Keratinocyte (primary cell): ENCODE measurements at regions not wholly inside any gene's neighbourhood (a gene's known extent, or its start where the extent isn't known, plus 50 kb on each side); places are given as distances from the start of the nearest gene placed in this dataset.

ENCODE experiments used
- DNase-seq: peaks from one replicate; pipeline ENCODE4 v3.0.0-alpha.2; 2011; ENCODE audit warnings: low read depth, missing footprints, low spot score
- FAIRE-seq: peaks from 2 replicates; lab custom pipeline; 2011; peaks lifted over from hg19 to GRCh38; lab: Jason Lieb, UNC
- H2AFZ ChIP-seq: 2 replicates; pipeline ENCODE4 v1.6.0; 2012; ENCODE audit warnings: low read length, control low read depth, inconsistent platforms; ENCODE audit not compliant: control insufficient read depth
- H3K27ac ChIP-seq: 2 replicates; pipeline ENCODE4 v1.5.1; 2011; ENCODE audit warnings: low read length; ENCODE audit not compliant: control insufficient read depth, insufficient read depth
- H3K27me3 ChIP-seq: 3 replicates; pipeline ENCODE4 v1.6.0; 2011; ENCODE audit warnings: low read length; ENCODE audit not compliant: control insufficient read depth, insufficient read depth; ENCODE audit errors: extremely low read depth
- H3K36me3 ChIP-seq, 2 experiments: 2 replicates in 1 of 2; 3 replicates in 1 of 2; pipeline ENCODE4 v1.5.1; 2011; ENCODE audit warnings: low read length in 2 of 2, mild to moderate bottlenecking in 1 of 2; ENCODE audit not compliant: control insufficient read depth in 2 of 2, insufficient read depth in 2 of 2; ENCODE audit errors: extremely low read depth in 1 of 2
- H3K4me1 ChIP-seq: 3 replicates; pipeline ENCODE4 v1.5.1; 2011; ENCODE audit warnings: low read length; ENCODE audit not compliant: control insufficient read depth, insufficient read depth; ENCODE audit errors: extremely low read depth
- H3K4me2 ChIP-seq: 3 replicates; pipeline ENCODE4 v1.6.0; 2011; ENCODE audit warnings: low read depth, low read length; ENCODE audit not compliant: control insufficient read depth, insufficient read depth; ENCODE audit errors: extremely low read depth
- H3K4me3 ChIP-seq, 3 experiments: fragments of 200-600 bp in 1 of 3; sonication (generic) in 1 of 3; 2 replicates in 2 of 3; 3 replicates in 1 of 3; pipeline ENCODE4 v1.5.1; 2011 to 2016; ENCODE audit warnings: low read length in 3 of 3, mild to moderate bottlenecking in 3 of 3, control low read depth in 2 of 3, inconsistent platforms in 1 of 3, low read depth in 1 of 3, mixed read lengths in 1 of 3, mixed run types in 1 of 3, moderate library complexity in 1 of 3; ENCODE audit not compliant: control insufficient read depth in 2 of 3, insufficient read depth in 2 of 3; ENCODE audit errors: extremely low read depth in 1 of 3
- H3K79me2 ChIP-seq: 2 replicates; pipeline ENCODE4 v1.6.0; 2012; ENCODE audit warnings: low read length; ENCODE audit not compliant: control insufficient read depth, insufficient read depth
- H3K9ac ChIP-seq: 3 replicates; pipeline ENCODE4 v1.6.0; 2011; ENCODE audit warnings: low read length; ENCODE audit not compliant: control insufficient read depth, insufficient read depth; ENCODE audit errors: extremely low read depth
- H3K9me1 ChIP-seq: 3 replicates; pipeline ENCODE4 v1.6.0; 2011; ENCODE audit warnings: low read length; ENCODE audit not compliant: control insufficient read depth, insufficient read depth; ENCODE audit errors: extremely low read depth
- H3K9me3 ChIP-seq: 2 replicates; pipeline ENCODE4 v1.5.1; 2012; ENCODE audit warnings: low read depth, low read length; ENCODE audit not compliant: control insufficient read depth
- H4K20me1 ChIP-seq: 3 replicates; pipeline ENCODE4 v1.6.0; 2011; ENCODE audit warnings: low read length; ENCODE audit not compliant: control insufficient read depth, insufficient read depth; ENCODE audit errors: extremely low read depth
- EZH2 ChIP-seq: IDR thresholded peaks from one replicate; pipeline ENCODE4 v1.6.1; 2012; ENCODE audit warnings: inconsistent platforms, mild to moderate bottlenecking, low read length, moderate library complexity
- dilution Hi-C: fragments of 300-500 bp; cut with MboI; formaldehyde crosslinking; loops from one replicate; pipeline ENCODE4 v1.7.0; 2020; ENCODE audit warnings: low sequenced_read_pairs; ENCODE audit not compliant: extremely low pct_ligation_motif_present
- TF ChIP-seq, protein P1 (sequence below), 3 experiments: IDR thresholded peaks in 1 of 3; conservative IDR thresholded peaks in 1 of 3; optimal IDR thresholded peaks in 1 of 3; 2 replicates in 2 of 3; 3 replicates in 1 of 3; pipeline versions ENCODE3 to v1.5.1; 2011; ENCODE audit warnings: low read length in 3 of 3, mild to moderate bottlenecking in 3 of 3, moderate library complexity in 2 of 3, control low read depth in 1 of 3, inconsistent platforms in 1 of 3; ENCODE audit not compliant: insufficient read depth in 2 of 3; ENCODE audit errors: extremely low read depth in 1 of 3

DNA sequence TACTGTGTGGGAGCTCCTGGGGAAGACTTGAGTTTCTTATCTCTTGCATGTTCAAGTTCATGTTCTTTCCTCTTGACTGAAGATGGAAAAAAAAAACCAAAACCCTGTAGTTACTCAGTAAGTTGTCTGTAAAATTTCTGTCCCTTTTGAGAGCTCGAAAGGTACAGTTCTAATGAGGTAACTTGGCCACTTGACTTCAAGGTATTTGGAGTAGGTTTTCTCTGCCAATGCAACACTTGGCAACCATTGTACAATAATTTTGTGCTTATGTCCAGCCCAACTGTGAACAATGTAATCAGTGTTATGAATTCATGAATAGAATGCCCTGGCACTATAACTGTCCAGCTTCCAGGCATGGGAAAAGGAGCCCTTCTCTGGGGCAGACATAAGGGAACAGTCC is 111.0 kb downstream of the LIPG start:
- Histone ChIP-seq H3K4me1 (peaks cover 15% of the 10 kb centered on the region), H3K9me3 (no peaks in the 10 kb centered on the region), H3K27me3 (no peaks in the 10 kb centered on the region), H2AFZ (no peak overlapping the region), H3K79me2 (no peaks in the 10 kb centered on the region), H4K20me1 (no peaks in the 10 kb centered on the region), H3K4me2 (no peak overlapping the region), H3K9ac (no peak overlapping the region), H3K4me3 (no peak overlapping the region), H3K9me1 (no peaks in the 10 kb centered on the region), H3K36me3 (no peaks in the 10 kb centered on the region), H3K27ac (no peak overlapping the region)
- no peak for FAIRE-seq
- TF ChIP-seq EZH2: no peak
- TF ChIP-seq, protein P1, sequence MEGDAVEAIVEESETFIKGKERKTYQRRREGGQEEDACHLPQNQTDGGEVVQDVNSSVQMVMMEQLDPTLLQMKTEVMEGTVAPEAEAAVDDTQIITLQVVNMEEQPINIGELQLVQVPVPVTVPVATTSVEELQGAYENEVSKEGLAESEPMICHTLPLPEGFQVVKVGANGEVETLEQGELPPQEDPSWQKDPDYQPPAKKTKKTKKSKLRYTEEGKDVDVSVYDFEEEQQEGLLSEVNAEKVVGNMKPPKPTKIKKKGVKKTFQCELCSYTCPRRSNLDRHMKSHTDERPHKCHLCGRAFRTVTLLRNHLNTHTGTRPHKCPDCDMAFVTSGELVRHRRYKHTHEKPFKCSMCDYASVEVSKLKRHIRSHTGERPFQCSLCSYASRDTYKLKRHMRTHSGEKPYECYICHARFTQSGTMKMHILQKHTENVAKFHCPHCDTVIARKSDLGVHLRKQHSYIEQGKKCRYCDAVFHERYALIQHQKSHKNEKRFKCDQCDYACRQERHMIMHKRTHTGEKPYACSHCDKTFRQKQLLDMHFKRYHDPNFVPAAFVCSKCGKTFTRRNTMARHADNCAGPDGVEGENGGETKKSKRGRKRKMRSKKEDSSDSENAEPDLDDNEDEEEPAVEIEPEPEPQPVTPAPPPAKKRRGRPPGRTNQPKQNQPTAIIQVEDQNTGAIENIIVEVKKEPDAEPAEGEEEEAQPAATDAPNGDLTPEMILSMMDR (optimal IDR thresholded peaks at IDR 0.05 in 1 of 3, IDR thresholded peaks at IDR 0.05 in 1 of 3, conservative IDR thresholded peaks at IDR 0.05 in 1 of 3; ENCODE audit: extremely low read depth in 1 of 3, insufficient read depth in 2 of 3, low read length in 3 of 3): no peak
- no peak for DNase-seq
- dilution Hi-C loops: no loop called here

DNA sequence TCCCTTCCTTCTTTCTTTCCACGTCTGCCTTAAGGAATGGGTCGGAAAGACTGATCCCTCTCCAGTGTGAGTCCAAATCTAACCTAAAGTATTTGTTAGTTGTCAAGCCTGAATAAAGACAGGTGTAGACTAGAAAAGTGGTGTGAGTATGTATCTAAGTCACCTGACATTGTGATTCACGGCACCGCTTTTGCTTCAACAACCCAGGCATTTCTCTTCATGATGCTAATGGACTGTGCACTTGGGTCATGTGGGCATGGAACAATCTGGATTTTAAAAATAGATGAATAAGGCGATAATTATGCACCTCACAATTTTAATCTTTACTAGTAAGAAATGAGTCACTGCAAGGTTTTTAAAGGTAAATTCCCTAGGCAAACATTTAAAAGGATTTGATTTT is 107.5 kb downstream of the LIPG start:
- Histone ChIP-seq H3K27me3 (no peaks in the 10 kb centered on the region), H3K9me3 (no peaks in the 10 kb centered on the region), H3K4me2 (peak overlapping the region; percentile 49), H3K9ac (no peak overlapping the region), H3K9me1 (no peaks in the 10 kb centered on the region), H3K27ac (peak overlapping the region; percentile 54), H2AFZ (no peak overlapping the region), H4K20me1 (no peaks in the 10 kb centered on the region), H3K4me3 (no peak overlapping the region), H3K79me2 (no peaks in the 10 kb centered on the region), H3K4me1 (peaks cover 29% of the 10 kb centered on the region), H3K36me3 (no peaks in the 10 kb centered on the region)
- dilution Hi-C loops: no loop called here
- no peak for TF ChIP-seq EZH2
- TF ChIP-seq, protein P1 (optimal IDR thresholded peaks at IDR 0.05 in 1 of 3, IDR thresholded peaks at IDR 0.05 in 1 of 3, conservative IDR thresholded peaks at IDR 0.05 in 1 of 3; ENCODE audit: extremely low read depth in 1 of 3, insufficient read depth in 2 of 3, low read length in 3 of 3): no peak
- peak; percentile 67 for DNase-seq
- FAIRE-seq: peak; percentile 86
